ENCODE measurements at regions not wholly inside any gene's neighbourhood (a gene's known extent, or its start where the extent isn't known, plus 50 kb on each side); places are given as distances from the start of the nearest gene placed in this dataset.
"Not testable (repeated sequence)": the region's sequence is repeated elsewhere in the genome, so short reads cannot be mapped to it uniquely, and the experiment has no call there.

DNA sequence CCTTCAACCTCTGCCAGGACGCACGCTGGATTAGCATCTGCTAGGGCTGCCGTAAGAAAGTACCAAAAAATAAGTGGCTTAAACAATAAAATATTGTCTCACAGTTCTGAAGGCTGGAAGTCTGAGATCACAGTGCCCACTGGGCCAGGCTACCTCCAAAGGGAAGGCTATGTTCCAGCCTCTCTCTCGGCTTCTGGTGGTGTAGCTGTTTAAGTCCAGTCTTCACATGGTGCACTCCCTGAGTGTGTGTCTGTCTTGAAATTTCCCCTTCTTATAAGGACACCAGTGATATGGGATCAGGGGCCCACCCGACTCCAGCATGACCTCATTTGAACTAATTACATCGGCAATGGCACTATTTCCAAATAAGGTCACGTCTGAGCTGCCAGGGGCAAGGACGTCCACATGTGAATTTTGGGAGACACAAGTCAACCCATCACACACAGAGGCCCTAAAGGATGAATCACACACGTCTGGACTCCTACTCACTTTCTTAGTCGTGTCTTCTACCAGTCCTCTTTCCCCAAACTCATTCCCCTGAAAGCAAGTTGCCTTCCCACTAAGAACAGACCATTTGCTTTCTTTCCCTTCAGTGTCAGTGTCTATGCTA lies 359.4 kb downstream of the BCL2L11 start:
- not testable (repeated sequence) for H3K4me1 ChIP-seq (ENCODE audit: control insufficient read depth, insufficient read depth, low read length); H3K27me3 ChIP-seq (ENCODE audit: control insufficient read depth, insufficient read depth, low read length); H3K4me3 ChIP-seq (ENCODE audit: low read depth, low read length); H3K9ac ChIP-seq (ENCODE audit: low read depth, low read length); H3K36me3 ChIP-seq (ENCODE audit: control insufficient read depth, insufficient read depth, low read length); H3K9me3 ChIP-seq (ENCODE audit: control insufficient read depth, insufficient read depth, low read length)

GRCh38 chr2:111480633-111481032 lies 359.9 kb downstream of the BCL2L11 start:
- not testable (repeated sequence) for H3K4me1 ChIP-seq (ENCODE audit: control insufficient read depth, insufficient read depth, low read length); H3K27me3 ChIP-seq (ENCODE audit: control insufficient read depth, insufficient read depth, low read length); H3K36me3 ChIP-seq (ENCODE audit: control insufficient read depth, insufficient read depth, low read length); H3K9ac ChIP-seq (ENCODE audit: low read depth, low read length); H3K4me3 ChIP-seq (ENCODE audit: low read depth, low read length); H3K9me3 ChIP-seq (ENCODE audit: control insufficient read depth, insufficient read depth, low read length)

- H3K27me3 ChIP-seq (ENCODE audit: control insufficient read depth, insufficient read depth, low read length); H3K9me3 ChIP-seq (ENCODE audit: control insufficient read depth, insufficient read depth, low read length); H3K36me3 ChIP-seq (ENCODE audit: control insufficient read depth, insufficient read depth, low read length); H3K4me3 ChIP-seq (ENCODE audit: low read depth, low read length); H3K4me1 ChIP-seq (ENCODE audit: control insufficient read depth, insufficient read depth, low read length); H3K9ac ChIP-seq (ENCODE audit: low read depth, low read length): not testable (repeated sequence)
Measured at GRCh38 chr2:111481219-111481618, 360.5 kb downstream of the BCL2L11 start.

DNA sequence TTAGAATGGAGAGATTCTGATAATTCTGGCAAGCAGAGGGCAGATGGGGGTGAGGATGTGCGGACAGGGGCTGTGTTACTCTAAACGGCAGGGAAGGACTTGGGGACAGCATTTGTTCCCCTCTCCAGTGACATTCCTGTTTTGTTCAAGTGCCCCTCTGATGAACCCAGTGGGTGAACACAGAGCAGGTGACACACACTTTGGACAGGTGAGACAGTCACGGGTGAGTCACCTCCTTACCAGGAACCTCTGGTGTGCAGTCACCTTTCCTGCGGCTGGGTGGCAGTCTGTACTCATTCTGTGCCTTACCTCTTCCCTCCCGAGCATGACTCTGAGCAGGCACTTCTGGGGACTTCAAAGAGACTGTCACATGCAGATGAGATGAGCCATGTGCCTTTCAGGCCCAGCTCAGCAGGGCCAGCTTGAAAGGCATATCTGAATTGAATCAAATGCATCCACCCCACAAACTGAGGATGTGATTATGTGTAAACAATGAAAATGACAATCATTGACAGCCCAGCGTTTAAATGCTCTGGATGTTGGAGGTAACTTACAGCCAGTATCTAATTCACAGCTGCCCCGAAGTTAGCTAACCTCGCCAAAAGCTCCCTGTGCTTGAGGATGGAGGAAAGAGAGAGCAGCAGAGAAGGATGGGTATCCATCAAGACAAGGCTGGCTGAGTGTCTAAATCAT lies 362.4 kb downstream of the BCL2L11 start:
- not testable (repeated sequence) for H3K9me3 ChIP-seq (ENCODE audit: control insufficient read depth, insufficient read depth, low read length); H3K4me1 ChIP-seq (ENCODE audit: control insufficient read depth, insufficient read depth, low read length); H3K36me3 ChIP-seq (ENCODE audit: control insufficient read depth, insufficient read depth, low read length); H3K9ac ChIP-seq (ENCODE audit: low read depth, low read length); H3K4me3 ChIP-seq (ENCODE audit: low read depth, low read length); H3K27me3 ChIP-seq (ENCODE audit: control insufficient read depth, insufficient read depth, low read length)

GRCh38 chr2:111484097-111484496 lies 363.4 kb downstream of the BCL2L11 start:
- not testable (repeated sequence) for H3K36me3 ChIP-seq (ENCODE audit: control insufficient read depth, insufficient read depth, low read length); H3K9me3 ChIP-seq (ENCODE audit: control insufficient read depth, insufficient read depth, low read length); H3K4me3 ChIP-seq (ENCODE audit: low read depth, low read length); H3K4me1 ChIP-seq (ENCODE audit: control insufficient read depth, insufficient read depth, low read length); H3K27me3 ChIP-seq (ENCODE audit: control insufficient read depth, insufficient read depth, low read length); H3K9ac ChIP-seq (ENCODE audit: low read depth, low read length)

DNA sequence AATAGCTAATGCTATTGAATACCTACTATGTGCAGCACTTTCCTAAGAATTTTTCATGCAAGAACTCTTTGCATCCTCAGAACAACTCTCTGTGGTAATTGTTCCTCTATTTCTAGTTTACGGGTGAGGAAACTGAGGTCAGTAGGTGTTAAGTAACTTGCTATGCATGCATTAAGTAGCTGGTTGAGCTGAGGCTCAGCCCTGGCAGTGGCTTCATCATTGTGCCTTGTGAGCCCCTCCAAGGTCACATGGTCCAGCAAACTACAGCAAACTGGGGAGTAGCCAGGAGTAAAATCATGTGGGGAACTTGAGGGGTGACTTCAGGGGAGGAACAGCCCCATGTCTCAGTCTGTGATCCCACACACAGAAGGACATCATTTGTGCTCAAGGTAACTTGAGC lies 365.2 kb downstream of the BCL2L11 start:
- not testable (repeated sequence) for H3K9me3 ChIP-seq (ENCODE audit: control insufficient read depth, insufficient read depth, low read length); H3K4me1 ChIP-seq (ENCODE audit: control insufficient read depth, insufficient read depth, low read length); H3K4me3 ChIP-seq (ENCODE audit: low read depth, low read length); H3K27me3 ChIP-seq (ENCODE audit: control insufficient read depth, insufficient read depth, low read length); H3K36me3 ChIP-seq (ENCODE audit: control insufficient read depth, insufficient read depth, low read length); H3K9ac ChIP-seq (ENCODE audit: low read depth, low read length)

DNA sequence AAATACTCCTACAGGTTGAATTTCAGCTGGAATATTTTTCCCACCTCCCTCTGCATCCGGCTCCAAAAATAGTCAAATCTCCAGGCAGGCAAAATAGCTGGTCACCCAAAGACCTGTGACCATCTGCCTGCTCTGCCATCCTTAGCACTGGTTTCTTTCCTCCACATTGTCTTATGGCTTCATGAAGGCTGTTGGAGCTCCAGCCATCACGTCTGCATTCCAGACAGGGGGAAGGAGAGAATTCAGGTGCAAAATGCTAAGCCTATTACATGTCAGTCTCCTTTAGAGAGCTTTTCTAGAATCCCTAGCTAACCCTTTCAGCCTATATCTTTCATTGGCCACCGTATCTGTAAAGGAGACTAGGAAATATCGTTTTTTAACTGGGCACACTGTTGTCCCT lies 367.7 kb downstream of the BCL2L11 start:
- H3K9ac ChIP-seq (ENCODE audit: low read depth, low read length); H3K36me3 ChIP-seq (ENCODE audit: control insufficient read depth, insufficient read depth, low read length); H3K4me3 ChIP-seq (ENCODE audit: low read depth, low read length); H3K9me3 ChIP-seq (ENCODE audit: control insufficient read depth, insufficient read depth, low read length); H3K4me1 ChIP-seq (ENCODE audit: control insufficient read depth, insufficient read depth, low read length); H3K27me3 ChIP-seq (ENCODE audit: control insufficient read depth, insufficient read depth, low read length): not testable (repeated sequence)

DNA sequence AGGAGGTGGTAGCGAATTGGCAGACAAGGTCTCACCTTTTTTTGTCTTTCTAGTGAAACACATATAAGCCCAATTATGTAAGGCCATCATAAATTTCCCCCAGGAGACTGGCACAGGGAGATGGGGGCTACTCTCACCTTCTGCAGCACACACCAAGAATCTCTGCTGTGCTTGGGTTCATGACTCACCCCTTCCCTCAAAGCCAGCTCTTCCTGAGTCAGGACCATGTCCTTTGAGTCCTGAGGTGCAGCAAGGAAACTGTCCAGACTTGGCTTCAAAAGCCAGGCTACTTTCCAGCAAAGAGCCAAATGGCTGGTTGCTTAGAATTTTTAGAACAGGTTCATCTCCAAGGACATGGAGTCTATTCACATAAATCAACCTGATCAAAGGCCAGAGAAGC lies 368.7 kb downstream of the BCL2L11 start:
- H3K4me3 ChIP-seq (ENCODE audit: low read depth, low read length); H3K9ac ChIP-seq (ENCODE audit: low read depth, low read length); H3K4me1 ChIP-seq (ENCODE audit: control insufficient read depth, insufficient read depth, low read length); H3K36me3 ChIP-seq (ENCODE audit: control insufficient read depth, insufficient read depth, low read length); H3K27me3 ChIP-seq (ENCODE audit: control insufficient read depth, insufficient read depth, low read length); H3K9me3 ChIP-seq (ENCODE audit: control insufficient read depth, insufficient read depth, low read length): not testable (repeated sequence)

DNA sequence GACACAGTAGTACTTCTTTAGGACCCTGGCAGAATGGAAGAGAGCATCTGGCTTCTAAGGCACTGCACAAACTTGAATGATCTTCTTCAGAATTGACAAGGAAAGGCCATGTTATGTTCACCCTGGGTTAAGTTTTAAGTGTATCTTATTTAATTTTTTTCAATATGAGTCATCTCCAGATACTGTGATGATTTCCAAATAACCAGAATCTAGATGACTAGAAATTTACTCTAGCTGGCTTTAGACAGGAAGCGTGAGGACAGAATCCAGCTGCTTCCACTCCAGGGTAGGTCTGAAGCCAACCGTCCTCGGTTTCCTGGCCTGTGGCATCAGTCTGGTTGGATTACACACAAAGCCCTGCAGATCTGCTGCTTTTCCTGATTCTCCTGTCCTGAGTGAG lies 370.5 kb downstream of the BCL2L11 start:
- not testable (repeated sequence) for H3K9me3 ChIP-seq (ENCODE audit: control insufficient read depth, insufficient read depth, low read length); H3K4me1 ChIP-seq (ENCODE audit: control insufficient read depth, insufficient read depth, low read length); H3K4me3 ChIP-seq (ENCODE audit: low read depth, low read length); H3K9ac ChIP-seq (ENCODE audit: low read depth, low read length); H3K27me3 ChIP-seq (ENCODE audit: control insufficient read depth, insufficient read depth, low read length); H3K36me3 ChIP-seq (ENCODE audit: control insufficient read depth, insufficient read depth, low read length)

- not testable (repeated sequence) for H3K27me3 ChIP-seq (ENCODE audit: control insufficient read depth, insufficient read depth, low read length); H3K9me3 ChIP-seq (ENCODE audit: control insufficient read depth, insufficient read depth, low read length); H3K36me3 ChIP-seq (ENCODE audit: control insufficient read depth, insufficient read depth, low read length); H3K4me1 ChIP-seq (ENCODE audit: control insufficient read depth, insufficient read depth, low read length); H3K9ac ChIP-seq (ENCODE audit: low read depth, low read length); H3K4me3 ChIP-seq (ENCODE audit: low read depth, low read length)
Measured at GRCh38 chr2:111491614-111492013, 370.9 kb downstream of the BCL2L11 start.

DNA sequence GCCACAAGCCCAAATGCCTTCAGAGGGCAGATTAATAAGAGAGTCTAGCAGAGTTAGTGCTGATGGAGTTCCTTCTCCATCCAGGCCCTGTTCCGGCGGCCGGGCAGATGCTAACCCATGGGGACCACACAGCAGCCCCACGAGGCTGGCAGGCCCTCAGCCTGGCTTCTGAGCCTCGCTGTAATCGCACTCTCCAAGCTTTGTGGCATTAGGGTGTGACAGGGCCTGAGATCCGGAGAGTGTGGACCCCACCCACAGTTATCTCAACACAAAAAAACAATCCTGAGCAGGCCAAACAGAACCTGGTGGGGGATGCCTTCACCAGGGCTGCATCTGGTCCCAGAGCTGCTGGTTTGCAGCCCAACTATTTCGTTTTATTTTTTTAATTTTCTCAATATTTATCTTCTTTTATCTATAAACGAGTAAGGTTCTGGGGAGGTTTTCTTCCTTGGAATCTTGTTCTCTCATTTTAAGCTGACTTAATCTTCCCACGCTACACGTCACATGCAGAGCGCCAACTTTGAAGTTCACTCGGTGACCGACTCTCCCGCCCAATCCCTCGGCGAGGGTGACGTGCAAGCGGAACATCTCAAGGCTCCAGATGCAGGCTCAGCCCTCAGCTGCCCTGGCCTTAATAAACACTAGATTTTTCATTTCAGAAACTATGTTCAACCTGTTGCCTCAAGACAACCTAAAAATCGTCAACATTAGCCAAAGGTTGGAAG lies 372.4 kb downstream of the BCL2L11 start:
- not testable (repeated sequence) for H3K4me3 ChIP-seq (ENCODE audit: low read depth, low read length); H3K9ac ChIP-seq (ENCODE audit: low read depth, low read length)

DNA sequence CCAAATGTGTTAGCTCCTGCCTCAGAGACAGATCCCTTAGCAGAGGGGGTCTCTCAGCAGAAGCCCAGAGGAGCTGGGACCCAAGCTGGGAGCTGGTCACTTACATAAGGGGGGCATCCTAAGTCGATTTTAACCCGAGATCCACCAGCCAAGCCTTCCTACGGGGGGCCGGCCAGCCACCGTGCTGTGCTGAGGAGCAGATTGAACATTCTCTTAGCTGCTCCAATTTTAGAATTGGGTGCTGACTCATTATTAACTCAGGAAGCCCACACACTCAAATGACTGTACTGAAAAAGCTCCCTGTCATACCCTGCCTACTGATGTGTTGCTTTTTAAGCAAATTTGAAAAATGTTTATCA lies 373.0 kb downstream of the BCL2L11 start:
- H3K4me3 ChIP-seq (ENCODE audit: low read depth, low read length); H3K27me3 ChIP-seq (ENCODE audit: control insufficient read depth, insufficient read depth, low read length); H3K36me3 ChIP-seq (ENCODE audit: control insufficient read depth, insufficient read depth, low read length); H3K9ac ChIP-seq (ENCODE audit: low read depth, low read length); H3K9me3 ChIP-seq (ENCODE audit: control insufficient read depth, insufficient read depth, low read length); H3K4me1 ChIP-seq (ENCODE audit: control insufficient read depth, insufficient read depth, low read length): not testable (repeated sequence)

More for the DNA sequence above, 372.4 kb downstream of the BCL2L11 start:
- not testable (repeated sequence) for H3K27me3 ChIP-seq (ENCODE audit: control insufficient read depth, insufficient read depth, low read length); H3K9me3 ChIP-seq (ENCODE audit: control insufficient read depth, insufficient read depth, low read length); H3K36me3 ChIP-seq (ENCODE audit: control insufficient read depth, insufficient read depth, low read length); H3K4me1 ChIP-seq (ENCODE audit: control insufficient read depth, insufficient read depth, low read length)
